Adrenal gland (tissue), 5 donors: ENCODE measurements at regions not wholly inside any gene's neighbourhood (a gene's known extent, or its start where the extent isn't known, plus 50 kb on each side); places are given as distances from the start of the nearest gene placed in this dataset.

Source experiments
- CTCF ChIP-seq, 6 experiments: fragments of 450-650 bp in 4 of 6; fragments of 200-600 bp in 2 of 6; sonication (generic) in 1 of 6; IDR thresholded peaks; 1 replicate in 5 of 6; 2 replicates in 1 of 6; pipeline versions ENCODE4 v1.5.1 to v1.8.0; 2016 to 2021; ENCODE audit warnings: antibody characterized with exemption in 6 of 6, mild to moderate bottlenecking in 2 of 6, moderate library complexity in 1 of 6
- POLR2A ChIP-seq, 2 donors: fragments of 450-650 bp; IDR thresholded peaks; one replicate each; pipeline ENCODE4 v1.6.1; 2017; ENCODE audit warnings: antibody characterized with exemption in 2 of 2, mild to moderate bottlenecking in 2 of 2, moderate library complexity in 1 of 2
- donor health status: DM: no; HTN: no; CAD: no.

DNA sequence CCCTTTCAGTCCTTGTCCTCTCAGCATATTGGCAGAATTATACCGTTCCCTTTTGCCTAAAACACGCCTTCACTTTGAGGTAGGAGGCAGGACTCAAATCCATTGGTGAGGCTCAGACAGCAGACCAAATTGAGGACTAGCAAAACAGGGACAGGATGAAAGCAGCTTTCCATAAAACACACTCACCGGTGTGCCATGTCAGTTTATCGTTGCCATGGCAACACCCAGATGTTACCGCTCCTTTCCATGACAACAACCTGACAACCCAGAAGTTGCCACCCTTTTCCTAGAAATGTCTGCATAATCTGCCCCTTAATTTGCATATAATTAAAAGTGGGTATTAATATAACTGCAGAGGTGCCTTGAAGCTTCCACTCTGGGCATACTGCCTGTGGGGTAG, 730.4 kb downstream of the METTL4 start:
- no peak for TF ChIP-seq POLR2A (IDR thresholded peaks at IDR 0.05)
- no peak for TF ChIP-seq CTCF (IDR thresholded peaks at IDR 0.05)
